Retinal pigment epithelial cell (primary cell): ENCODE measurements at regions not wholly inside any gene's neighbourhood (a gene's known extent, or its start where the extent isn't known, plus 50 kb on each side); places are given as distances from the start of the nearest gene placed in this dataset.

ENCODE experiments used
- DNase-seq: peaks from one replicate; pipeline ENCODE4 v3.0.0-alpha.2; 2010; ENCODE audit warnings: low read depth
- H3K4me3 ChIP-seq: 2 replicates; pipeline ENCODE4 v1.5.1; 2011; ENCODE audit warnings: mild to moderate bottlenecking, low read length, control low read depth, moderate library complexity
- TF ChIP-seq, protein P1 (sequence below): conservative IDR thresholded peaks from 2 replicates; pipeline ENCODE4 v1.5.1; 2011; ENCODE audit warnings: low read depth, low read length, control low read depth, inconsistent platforms

DNA sequence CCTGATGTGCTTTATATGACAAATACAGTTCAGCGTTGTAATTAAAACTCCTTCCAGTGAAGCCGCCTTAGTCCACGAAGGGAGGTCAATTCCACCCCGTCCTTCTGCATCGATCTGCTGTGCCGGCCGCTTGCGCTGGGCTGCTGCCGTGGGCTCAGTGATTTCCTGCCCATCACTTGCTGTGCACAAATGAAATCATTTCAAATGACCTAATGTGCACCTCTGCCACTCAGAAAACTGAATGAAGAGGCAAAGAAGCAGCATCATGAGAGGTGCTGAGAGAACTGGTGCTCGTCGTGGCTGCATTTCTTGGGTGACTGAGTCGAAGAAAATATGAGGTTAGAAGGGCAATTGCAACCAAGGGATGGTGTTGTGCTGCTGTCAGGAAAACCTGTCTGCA is 144.3 kb upstream of the SYT6 start:
- no peak for DNase-seq
- H3K4me3 ChIP-seq = no peak overlapping the region
- TF ChIP-seq, protein P1, sequence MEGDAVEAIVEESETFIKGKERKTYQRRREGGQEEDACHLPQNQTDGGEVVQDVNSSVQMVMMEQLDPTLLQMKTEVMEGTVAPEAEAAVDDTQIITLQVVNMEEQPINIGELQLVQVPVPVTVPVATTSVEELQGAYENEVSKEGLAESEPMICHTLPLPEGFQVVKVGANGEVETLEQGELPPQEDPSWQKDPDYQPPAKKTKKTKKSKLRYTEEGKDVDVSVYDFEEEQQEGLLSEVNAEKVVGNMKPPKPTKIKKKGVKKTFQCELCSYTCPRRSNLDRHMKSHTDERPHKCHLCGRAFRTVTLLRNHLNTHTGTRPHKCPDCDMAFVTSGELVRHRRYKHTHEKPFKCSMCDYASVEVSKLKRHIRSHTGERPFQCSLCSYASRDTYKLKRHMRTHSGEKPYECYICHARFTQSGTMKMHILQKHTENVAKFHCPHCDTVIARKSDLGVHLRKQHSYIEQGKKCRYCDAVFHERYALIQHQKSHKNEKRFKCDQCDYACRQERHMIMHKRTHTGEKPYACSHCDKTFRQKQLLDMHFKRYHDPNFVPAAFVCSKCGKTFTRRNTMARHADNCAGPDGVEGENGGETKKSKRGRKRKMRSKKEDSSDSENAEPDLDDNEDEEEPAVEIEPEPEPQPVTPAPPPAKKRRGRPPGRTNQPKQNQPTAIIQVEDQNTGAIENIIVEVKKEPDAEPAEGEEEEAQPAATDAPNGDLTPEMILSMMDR = no peak

- TF ChIP-seq, protein P1 = no peak
- no peak for DNase-seq
- no peak overlapping the region for H3K4me3 ChIP-seq
Observed at GRCh38 chr1:114296413-114296812, 142.7 kb upstream of the SYT6 start.

DNA sequence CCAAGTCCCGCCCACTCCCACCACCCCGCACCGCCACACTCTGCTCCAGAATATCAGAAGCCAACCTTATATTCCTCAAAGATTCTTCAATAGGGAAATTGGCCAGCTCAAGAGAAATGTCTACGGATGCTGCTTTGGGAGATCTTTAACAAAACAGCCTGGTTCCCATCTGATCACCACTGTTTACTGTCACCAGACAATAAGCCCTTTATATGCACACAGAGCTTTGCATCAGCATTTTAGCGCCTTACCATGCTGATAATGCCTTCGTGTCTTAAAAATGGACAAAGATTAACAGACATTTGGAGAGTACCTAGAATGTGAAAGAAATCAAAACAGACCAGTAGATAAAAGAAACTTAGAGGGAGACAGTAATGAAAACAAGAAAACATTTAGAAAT is 141.7 kb upstream of the SYT6 start:
- TF ChIP-seq, protein P1 = no peak
- DNase-seq = no peak
- no peak overlapping the region for H3K4me3 ChIP-seq

- TF ChIP-seq, protein P1 = no peak
Observed at GRCh38 chr1:114292835-114293234, 139.2 kb upstream of the SYT6 start.

GRCh38 chr1:114292194-114292593 is 138.5 kb upstream of the SYT6 start:
- no peak overlapping the region for H3K4me3 ChIP-seq
- DNase-seq = no peak
- TF ChIP-seq, protein P1 = no peak

More at GRCh38 chr1:114292835-114293234, 139.2 kb upstream of the SYT6 start:
- no peak overlapping the region for H3K4me3 ChIP-seq
- DNase-seq = no peak

GRCh38 chr1:114290776-114291175 is 137.1 kb upstream of the SYT6 start:
- DNase-seq = no peak
- no peak overlapping the region for H3K4me3 ChIP-seq
- TF ChIP-seq, protein P1 = no peak

DNA sequence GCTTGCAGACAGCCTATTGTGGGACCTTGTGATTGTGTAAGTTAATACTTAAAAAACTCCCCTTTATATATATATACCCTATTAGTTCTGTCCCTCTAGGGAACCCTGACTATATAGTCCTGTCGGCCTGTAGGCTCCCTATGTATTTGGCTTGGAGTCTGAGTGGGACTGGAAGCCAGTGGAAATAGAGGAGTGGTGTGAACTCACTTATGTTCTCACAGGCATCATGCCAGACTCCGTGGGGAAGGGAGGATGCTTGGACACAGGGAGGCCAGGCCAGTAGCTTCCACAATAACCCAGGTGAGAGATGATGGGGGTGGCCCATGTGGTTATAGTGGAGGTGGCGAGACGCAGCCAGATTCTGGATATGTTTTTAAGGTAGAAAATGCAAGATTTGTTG is 136.7 kb upstream of the SYT6 start:
- TF ChIP-seq, protein P1 = no peak
- DNase-seq = no peak
- H3K4me3 ChIP-seq = no peak overlapping the region
